ENCODE measurements at regions not wholly inside any gene's neighbourhood (a gene's known extent, or its start where the extent isn't known, plus 50 kb on each side); places are given as distances from the start of the nearest gene placed in this dataset.

DNA sequence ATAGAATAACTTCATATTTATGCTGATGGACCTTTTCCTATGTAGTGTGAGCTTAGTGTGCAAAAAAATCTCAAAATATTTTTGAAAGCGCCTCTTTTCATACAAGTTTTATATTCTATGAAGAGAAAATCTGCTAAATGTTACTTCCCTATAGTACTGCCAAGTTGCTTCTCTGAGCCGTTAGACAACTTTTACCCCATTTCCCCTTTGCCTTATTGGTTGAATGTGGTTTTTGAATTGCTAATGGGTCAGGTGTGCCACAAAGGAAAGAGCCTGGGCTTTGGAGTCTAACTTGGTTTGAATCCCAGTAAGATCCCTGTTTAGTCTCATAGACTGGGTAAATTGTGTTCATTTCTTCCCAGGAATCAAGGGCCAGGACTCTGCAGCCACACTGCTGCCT lies 261.5 kb downstream of the SNX10 start:
- no peaks in the 10 kb centered on the region for H3K36me3 ChIP-seq
- TF ChIP-seq, protein P1, sequence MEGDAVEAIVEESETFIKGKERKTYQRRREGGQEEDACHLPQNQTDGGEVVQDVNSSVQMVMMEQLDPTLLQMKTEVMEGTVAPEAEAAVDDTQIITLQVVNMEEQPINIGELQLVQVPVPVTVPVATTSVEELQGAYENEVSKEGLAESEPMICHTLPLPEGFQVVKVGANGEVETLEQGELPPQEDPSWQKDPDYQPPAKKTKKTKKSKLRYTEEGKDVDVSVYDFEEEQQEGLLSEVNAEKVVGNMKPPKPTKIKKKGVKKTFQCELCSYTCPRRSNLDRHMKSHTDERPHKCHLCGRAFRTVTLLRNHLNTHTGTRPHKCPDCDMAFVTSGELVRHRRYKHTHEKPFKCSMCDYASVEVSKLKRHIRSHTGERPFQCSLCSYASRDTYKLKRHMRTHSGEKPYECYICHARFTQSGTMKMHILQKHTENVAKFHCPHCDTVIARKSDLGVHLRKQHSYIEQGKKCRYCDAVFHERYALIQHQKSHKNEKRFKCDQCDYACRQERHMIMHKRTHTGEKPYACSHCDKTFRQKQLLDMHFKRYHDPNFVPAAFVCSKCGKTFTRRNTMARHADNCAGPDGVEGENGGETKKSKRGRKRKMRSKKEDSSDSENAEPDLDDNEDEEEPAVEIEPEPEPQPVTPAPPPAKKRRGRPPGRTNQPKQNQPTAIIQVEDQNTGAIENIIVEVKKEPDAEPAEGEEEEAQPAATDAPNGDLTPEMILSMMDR (IDR thresholded peaks at IDR 0.05) = no peak
- no peak overlapping the region for H3K27ac ChIP-seq
- H3K27me3 ChIP-seq = no peaks in the 10 kb centered on the region
- peaks cover 0 to 9% of the 10 kb centered on the region in 2 donors for H3K4me1 ChIP-seq
- DNase-seq (ENCODE audit: low spot score) = no peak
- H3K4me3 ChIP-seq = no peak overlapping the region
- no peaks in the 10 kb centered on the region for H3K9me3 ChIP-seq

DNA sequence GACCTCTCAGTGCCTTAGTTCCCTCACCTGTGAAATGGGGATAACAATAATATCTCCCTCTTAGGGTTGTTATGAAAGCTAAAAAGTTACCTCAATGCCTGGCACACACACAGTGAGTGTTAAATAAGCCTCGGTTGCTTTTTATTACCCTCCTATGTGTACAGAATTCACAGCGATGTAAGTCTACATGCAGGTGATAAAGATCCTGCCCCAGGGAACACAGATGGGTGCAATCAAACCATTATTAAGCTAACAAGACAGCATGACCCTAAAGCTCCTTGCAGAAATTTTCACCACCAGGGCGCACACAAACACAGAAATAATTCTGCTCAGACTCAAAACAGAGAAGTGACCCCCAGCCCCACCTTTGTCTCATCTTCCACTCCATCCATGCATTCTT lies 261.9 kb downstream of the SNX10 start:
- TF ChIP-seq, protein P1 (IDR thresholded peaks at IDR 0.05) = no peak
- Histone ChIP-seq H3K27ac (no peak overlapping the region), H3K27me3 (no peaks in the 10 kb centered on the region), H3K9me3 (no peaks in the 10 kb centered on the region), H3K36me3 (no peaks in the 10 kb centered on the region), H3K4me3 (no peak overlapping the region), H3K4me1 (peaks cover 0 to 9% of the 10 kb centered on the region in 2 donors)
- DNase-seq (ENCODE audit: low spot score) = no peak

DNA sequence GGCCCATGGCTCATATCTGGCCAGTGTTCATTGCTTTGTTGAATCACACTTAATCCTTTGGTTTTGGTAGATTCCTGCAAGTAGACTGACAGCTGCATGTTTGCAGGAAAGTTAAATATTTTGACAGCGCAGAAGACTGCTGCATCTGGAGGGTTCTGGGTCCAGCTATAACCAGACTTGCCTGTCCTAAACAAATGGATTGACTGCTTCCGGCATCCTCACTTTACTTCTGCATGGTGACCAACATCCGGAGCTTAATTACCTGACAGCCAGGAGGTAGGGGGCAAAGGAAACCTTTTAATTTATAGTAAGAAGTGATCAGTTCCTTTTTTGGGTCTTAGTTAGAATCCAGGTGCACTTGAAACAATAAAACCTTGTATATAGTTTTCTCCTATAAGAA lies 263.3 kb downstream of the SNX10 start:
- Histone ChIP-seq H3K27me3 (no peaks in the 10 kb centered on the region), H3K4me1 (peaks cover 0 to 9% of the 10 kb centered on the region in 2 donors), H3K27ac (no peak overlapping the region), H3K9me3 (no peaks in the 10 kb centered on the region), H3K36me3 (no peaks in the 10 kb centered on the region), H3K4me3 (no peak overlapping the region)
- TF ChIP-seq, protein P1 (IDR thresholded peaks at IDR 0.05) = no peak
- no peak for DNase-seq (ENCODE audit: low spot score)

DNA sequence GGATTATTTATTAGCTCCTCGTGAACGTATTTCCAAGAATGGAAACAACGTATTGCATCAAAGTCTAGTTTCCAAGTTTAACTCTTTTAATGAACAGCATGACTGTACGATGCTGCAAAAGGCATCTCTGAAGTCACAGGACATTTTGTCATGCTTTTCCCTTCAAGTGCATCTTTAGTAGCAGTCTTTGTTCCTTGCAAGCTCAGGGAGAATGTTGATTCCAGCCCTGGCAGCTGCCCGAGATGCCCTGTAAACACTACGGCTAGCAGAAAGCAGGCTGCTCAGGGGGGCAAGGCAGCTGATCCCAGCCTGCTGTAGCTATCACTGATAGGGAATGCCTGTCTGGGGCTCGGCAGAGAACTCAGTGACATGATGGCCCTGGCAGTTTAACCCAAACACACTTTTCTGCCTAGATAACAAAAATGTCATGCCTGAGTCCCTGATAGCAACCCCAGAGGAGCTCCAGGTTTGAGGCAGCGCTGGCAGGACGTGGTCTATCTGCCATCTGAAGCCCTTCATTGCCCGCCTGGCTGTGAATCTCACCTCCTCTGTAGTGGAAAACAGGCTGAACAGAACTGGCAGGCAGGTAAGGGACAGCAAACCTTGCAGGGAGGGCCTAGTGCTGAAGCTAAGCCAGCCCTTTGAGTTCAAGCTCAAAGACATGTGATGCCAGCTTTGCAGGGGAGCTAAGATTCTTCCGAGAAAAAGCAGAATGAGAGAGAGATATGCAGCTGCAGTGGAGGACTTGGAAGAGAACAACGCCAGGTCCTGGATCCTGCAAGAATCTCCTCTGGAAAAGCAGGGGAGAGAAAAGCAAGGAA lies 264.6 kb downstream of the SNX10 start:
- no peak overlapping the region for H3K27ac ChIP-seq
- H3K4me1 ChIP-seq = peaks cover 0 to 9% of the 10 kb centered on the region in 2 donors
- no peak for DNase-seq (ENCODE audit: low spot score)
- H3K4me3 ChIP-seq = no peak overlapping the region
- no peaks in the 10 kb centered on the region for H3K9me3 ChIP-seq
- H3K27me3 ChIP-seq = no peaks in the 10 kb centered on the region
- no peaks in the 10 kb centered on the region for H3K36me3 ChIP-seq
- TF ChIP-seq, protein P1 (IDR thresholded peaks at IDR 0.05) = no peak

DNA sequence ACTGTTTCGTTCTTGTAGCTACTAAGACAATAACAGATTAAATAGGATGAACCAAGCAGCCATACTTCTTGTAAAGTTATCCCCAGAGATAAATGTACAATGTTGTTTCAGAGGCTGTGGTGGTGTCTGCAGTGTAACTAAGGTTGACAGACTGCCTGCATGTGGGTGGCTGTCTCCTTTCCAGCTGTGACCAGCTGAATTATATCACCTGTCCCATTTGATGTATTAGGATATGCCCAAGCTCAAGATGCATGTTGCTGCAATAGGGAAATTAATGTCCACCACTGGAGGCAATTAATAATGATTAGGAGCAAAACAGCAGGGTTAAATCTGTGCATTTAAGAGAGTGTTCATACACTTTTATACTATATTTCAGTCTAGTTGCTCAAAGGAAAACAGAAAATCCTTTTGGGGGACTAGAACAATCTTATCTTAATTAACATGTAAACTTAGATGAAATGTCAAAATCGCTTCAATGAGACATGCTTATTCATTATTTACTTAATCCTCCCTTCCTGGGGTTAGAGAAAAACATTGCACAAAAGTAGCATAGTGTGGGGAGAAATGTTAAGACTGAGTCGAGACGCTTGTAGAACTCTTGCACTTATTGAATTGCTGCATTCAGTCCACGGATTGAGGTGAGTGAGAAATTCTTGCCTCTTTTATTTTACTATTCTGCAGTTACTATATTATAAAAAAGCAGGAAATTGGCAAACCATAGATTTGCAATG lies 269.0 kb downstream of the SNX10 start:
- no peaks in the 10 kb centered on the region for H3K36me3 ChIP-seq
- TF ChIP-seq, protein P1 (IDR thresholded peaks at IDR 0.05) = no peak
- H3K9me3 ChIP-seq = no peaks in the 10 kb centered on the region
- H3K27me3 ChIP-seq = no peaks in the 10 kb centered on the region
- no peak overlapping the region for H3K4me3 ChIP-seq
- H3K4me1 ChIP-seq = peaks cover 0 to 9% of the 10 kb centered on the region in 2 donors
- DNase-seq (ENCODE audit: low spot score) = no peak
- H3K27ac ChIP-seq = no peak overlapping the region

Data from right atrium auricular region (tissue), 2 donors.